ENCODE measurements at regions not wholly inside any gene's neighbourhood (a gene's known extent, or its start where the extent isn't known, plus 50 kb on each side); places are given as distances from the start of the nearest gene placed in this dataset.

DNA sequence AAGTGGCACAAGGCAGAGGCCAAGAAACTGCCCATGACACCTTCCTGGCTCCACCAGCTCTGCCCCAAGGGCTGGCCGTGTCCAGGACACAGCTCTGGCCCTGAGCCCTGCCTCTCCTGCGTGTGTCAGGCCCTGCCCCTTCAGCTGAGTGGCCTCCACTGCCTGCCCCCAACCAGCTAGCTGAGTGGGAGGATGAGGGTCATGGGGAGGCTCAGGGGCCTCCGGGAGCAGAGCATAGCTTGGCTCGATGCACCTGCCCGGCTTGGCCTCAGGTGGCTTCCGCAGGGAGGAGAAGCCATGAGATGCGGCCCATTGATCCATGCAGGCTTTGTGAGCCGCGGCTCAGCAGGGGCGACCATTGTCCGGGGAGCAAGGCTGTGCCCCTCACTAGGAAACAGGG, 108.7 kb upstream of the TTC34 start:
- ATAC-seq, result no peak
- no peak for TF ChIP-seq GLIS3 (CRISPR knock-in tag; IDR thresholded peaks at IDR 0.05)
- TF ChIP-seq, protein P1, sequence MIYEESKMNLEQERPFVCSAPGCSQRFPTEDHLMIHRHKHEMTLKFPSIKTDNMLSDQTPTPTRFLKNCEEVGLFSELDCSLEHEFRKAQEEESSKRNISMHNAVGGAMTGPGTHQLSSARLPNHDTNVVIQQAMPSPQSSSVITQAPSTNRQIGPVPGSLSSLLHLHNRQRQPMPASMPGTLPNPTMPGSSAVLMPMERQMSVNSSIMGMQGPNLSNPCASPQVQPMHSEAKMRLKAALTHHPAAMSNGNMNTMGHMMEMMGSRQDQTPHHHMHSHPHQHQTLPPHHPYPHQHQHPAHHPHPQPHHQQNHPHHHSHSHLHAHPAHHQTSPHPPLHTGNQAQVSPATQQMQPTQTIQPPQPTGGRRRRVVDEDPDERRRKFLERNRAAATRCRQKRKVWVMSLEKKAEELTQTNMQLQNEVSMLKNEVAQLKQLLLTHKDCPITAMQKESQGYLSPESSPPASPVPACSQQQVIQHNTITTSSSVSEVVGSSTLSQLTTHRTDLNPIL (CRISPR knock-in tag; IDR thresholded peaks at IDR 0.05; ENCODE audit: low read depth), result no peak
- no peak for TF ChIP-seq SNAI2 (CRISPR knock-in tag; IDR thresholded peaks at IDR 0.05)
- no peak for TF ChIP-seq ZFP3 (CRISPR knock-in tag; IDR thresholded peaks at IDR 0.05)
- TF ChIP-seq TSHZ2 (CRISPR knock-in tag; IDR thresholded peaks at IDR 0.05), result no peak
- TF ChIP-seq OSR1 (CRISPR knock-in tag; IDR thresholded peaks at IDR 0.05), result no peak
- TF ChIP-seq RARB (CRISPR knock-in tag; IDR thresholded peaks at IDR 0.05), result no peak
- TF ChIP-seq PPARA (CRISPR knock-in tag; IDR thresholded peaks at IDR 0.05; ENCODE audit: borderline replicate concordance), result no peak
- TF ChIP-seq TCF4 (CRISPR knock-in tag; IDR thresholded peaks at IDR 0.05; ENCODE audit: borderline replicate concordance), result no peak
- TF ChIP-seq, protein P2, sequence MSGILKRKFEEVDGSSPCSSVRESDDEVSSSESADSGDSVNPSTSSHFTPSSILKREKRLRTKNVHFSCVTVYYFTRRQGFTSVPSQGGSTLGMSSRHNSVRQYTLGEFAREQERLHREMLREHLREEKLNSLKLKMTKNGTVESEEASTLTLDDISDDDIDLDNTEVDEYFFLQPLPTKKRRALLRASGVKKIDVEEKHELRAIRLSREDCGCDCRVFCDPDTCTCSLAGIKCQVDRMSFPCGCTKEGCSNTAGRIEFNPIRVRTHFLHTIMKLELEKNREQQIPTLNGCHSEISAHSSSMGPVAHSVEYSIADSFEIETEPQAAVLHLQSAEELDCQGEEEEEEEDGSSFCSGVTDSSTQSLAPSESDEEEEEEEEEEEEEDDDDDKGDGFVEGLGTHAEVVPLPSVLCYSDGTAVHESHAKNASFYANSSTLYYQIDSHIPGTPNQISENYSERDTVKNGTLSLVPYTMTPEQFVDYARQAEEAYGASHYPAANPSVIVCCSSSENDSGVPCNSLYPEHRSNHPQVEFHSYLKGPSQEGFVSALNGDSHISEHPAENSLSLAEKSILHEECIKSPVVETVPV (CRISPR knock-in tag; IDR thresholded peaks at IDR 0.05), result no peak
- no peak for TF ChIP-seq ZNF8 (CRISPR knock-in tag; IDR thresholded peaks at IDR 0.05)
- TF ChIP-seq, protein P3, sequence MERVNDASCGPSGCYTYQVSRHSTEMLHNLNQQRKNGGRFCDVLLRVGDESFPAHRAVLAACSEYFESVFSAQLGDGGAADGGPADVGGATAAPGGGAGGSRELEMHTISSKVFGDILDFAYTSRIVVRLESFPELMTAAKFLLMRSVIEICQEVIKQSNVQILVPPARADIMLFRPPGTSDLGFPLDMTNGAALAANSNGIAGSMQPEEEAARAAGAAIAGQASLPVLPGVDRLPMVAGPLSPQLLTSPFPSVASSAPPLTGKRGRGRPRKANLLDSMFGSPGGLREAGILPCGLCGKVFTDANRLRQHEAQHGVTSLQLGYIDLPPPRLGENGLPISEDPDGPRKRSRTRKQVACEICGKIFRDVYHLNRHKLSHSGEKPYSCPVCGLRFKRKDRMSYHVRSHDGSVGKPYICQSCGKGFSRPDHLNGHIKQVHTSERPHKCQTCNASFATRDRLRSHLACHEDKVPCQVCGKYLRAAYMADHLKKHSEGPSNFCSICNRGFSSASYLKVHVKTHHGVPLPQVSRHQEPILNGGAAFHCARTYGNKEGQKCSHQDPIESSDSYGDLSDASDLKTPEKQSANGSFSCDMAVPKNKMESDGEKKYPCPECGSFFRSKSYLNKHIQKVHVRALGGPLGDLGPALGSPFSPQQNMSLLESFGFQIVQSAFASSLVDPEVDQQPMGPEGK (CRISPR knock-in tag; IDR thresholded peaks at IDR 0.05; ENCODE audit: borderline replicate concordance), result no peak
- TF ChIP-seq ESRRG (CRISPR knock-in tag; IDR thresholded peaks at IDR 0.05), result no peak
- no peak for TF ChIP-seq ZC3H10 (CRISPR knock-in tag; IDR thresholded peaks at IDR 0.05)
- TF ChIP-seq TOX (CRISPR knock-in tag; IDR thresholded peaks at IDR 0.05; ENCODE audit: borderline replicate concordance), result no peak
- no peak for TF ChIP-seq ZNF70 (CRISPR knock-in tag; IDR thresholded peaks at IDR 0.05)
- TF ChIP-seq CSDC2 (CRISPR knock-in tag; IDR thresholded peaks at IDR 0.05), result no peak
- no peak for TF ChIP-seq ISL1 (CRISPR knock-in tag; IDR thresholded peaks at IDR 0.05)
- no peak for TF ChIP-seq ZNF565 (CRISPR knock-in tag; conservative IDR thresholded peaks at IDR 0.05; ENCODE audit: low read depth)

GRCh38 chr1:2911421-2912178, 109.7 kb upstream of the ACTRT2 start:
- ATAC-seq, result no peak
- TF ChIP-seq BACH2 (CRISPR knock-in tag; IDR thresholded peaks at IDR 0.05; ENCODE audit: borderline replicate concordance) (no peak), ISL1 (CRISPR knock-in tag; IDR thresholded peaks at IDR 0.05) (no peak), OSR1 (CRISPR knock-in tag; IDR thresholded peaks at IDR 0.05) (no peak)

DNA sequence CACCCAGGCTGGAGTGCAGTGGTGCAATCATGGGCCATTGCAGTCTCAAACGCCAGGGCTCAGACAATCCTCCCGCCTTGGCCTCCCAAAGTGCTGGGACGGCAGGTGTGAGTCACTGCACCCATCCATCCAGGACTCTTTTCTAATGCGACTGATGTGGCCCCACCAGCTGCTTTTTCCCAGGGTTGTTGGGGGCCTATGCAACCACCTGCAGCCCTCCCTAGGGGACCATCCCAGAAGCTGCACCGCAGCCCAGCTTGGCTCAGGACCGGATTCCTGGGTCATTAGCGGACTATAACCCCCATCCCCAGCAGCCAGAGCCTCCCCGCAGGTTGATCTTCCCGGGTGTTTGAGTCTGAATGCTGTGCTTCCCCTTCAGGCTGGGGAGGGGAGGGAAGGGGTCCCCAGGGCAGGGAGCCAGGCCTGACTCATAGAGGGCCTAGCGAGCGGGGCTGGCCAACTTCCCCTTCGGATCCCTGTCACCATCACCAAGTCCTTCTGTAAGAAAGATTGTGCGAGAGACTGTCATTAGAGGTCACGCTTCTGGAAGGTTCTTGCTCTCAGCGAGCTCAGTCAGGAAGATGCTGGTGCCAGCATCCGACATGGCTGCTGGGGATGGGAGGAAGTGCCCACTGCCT, 108.7 kb upstream of the ACTRT2 start:
- ATAC-seq, result no peak
- TF ChIP-seq SNAI2 (CRISPR knock-in tag; IDR thresholded peaks at IDR 0.05) (no peak), TOX (CRISPR knock-in tag; IDR thresholded peaks at IDR 0.05; ENCODE audit: borderline replicate concordance) (no peak), ZNF8 (CRISPR knock-in tag; IDR thresholded peaks at IDR 0.05) (no peak), ZC3H10 (CRISPR knock-in tag; IDR thresholded peaks at IDR 0.05) (no peak), ZNF70 (CRISPR knock-in tag; IDR thresholded peaks at IDR 0.05) (no peak), ZFP30 (CRISPR knock-in tag; IDR thresholded peaks at IDR 0.05) (no peak), OSR1 (CRISPR knock-in tag; IDR thresholded peaks at IDR 0.05) (no peak), ZNF565 (CRISPR knock-in tag; conservative IDR thresholded peaks at IDR 0.05; ENCODE audit: low read depth) (no peak), GLIS3 (CRISPR knock-in tag; IDR thresholded peaks at IDR 0.05) (no peak), CSDC2 (CRISPR knock-in tag; IDR thresholded peaks at IDR 0.05) (no peak), PPARA (CRISPR knock-in tag; IDR thresholded peaks at IDR 0.05; ENCODE audit: borderline replicate concordance) (no peak), POU6F1 (CRISPR knock-in tag; IDR thresholded peaks at IDR 0.05; ENCODE audit: borderline replicate concordance, low read depth) (no peak), TSHZ2 (CRISPR knock-in tag; IDR thresholded peaks at IDR 0.05) (no peak), BACH2 (CRISPR knock-in tag; IDR thresholded peaks at IDR 0.05; ENCODE audit: borderline replicate concordance) (no peak)
- TF ChIP-seq, protein P2 (CRISPR knock-in tag; IDR thresholded peaks at IDR 0.05), result no peak

All from SK-N-SH treated with all-trans-retinoic acid at 6 μM for 48 hours (cell line).